Tibial nerve (tissue), 3 donors: ENCODE measurements at regions not wholly inside any gene's neighbourhood (a gene's known extent, or its start where the extent isn't known, plus 50 kb on each side); places are given as distances from the start of the nearest gene placed in this dataset.

Experiments
- CTCF ChIP-seq, 5 experiments: fragments of 200-600 bp in 3 of 5; fragments of 450-650 bp in 2 of 5; sonication (generic) in 3 of 5; IDR thresholded peaks; one replicate each; pipeline ENCODE4 v1.5.1; 2016 to 2019; ENCODE audit warnings: antibody characterized with exemption in 5 of 5, mild to moderate bottlenecking in 3 of 5, moderate library complexity in 2 of 5
- POLR2A ChIP-seq, 2 donors: fragments of 450-650 bp; IDR thresholded peaks; one replicate each; pipeline ENCODE4 v1.6.1; 2017; ENCODE audit warnings: antibody characterized with exemption in 2 of 2, mild to moderate bottlenecking in 2 of 2, moderate library complexity in 2 of 2

DNA sequence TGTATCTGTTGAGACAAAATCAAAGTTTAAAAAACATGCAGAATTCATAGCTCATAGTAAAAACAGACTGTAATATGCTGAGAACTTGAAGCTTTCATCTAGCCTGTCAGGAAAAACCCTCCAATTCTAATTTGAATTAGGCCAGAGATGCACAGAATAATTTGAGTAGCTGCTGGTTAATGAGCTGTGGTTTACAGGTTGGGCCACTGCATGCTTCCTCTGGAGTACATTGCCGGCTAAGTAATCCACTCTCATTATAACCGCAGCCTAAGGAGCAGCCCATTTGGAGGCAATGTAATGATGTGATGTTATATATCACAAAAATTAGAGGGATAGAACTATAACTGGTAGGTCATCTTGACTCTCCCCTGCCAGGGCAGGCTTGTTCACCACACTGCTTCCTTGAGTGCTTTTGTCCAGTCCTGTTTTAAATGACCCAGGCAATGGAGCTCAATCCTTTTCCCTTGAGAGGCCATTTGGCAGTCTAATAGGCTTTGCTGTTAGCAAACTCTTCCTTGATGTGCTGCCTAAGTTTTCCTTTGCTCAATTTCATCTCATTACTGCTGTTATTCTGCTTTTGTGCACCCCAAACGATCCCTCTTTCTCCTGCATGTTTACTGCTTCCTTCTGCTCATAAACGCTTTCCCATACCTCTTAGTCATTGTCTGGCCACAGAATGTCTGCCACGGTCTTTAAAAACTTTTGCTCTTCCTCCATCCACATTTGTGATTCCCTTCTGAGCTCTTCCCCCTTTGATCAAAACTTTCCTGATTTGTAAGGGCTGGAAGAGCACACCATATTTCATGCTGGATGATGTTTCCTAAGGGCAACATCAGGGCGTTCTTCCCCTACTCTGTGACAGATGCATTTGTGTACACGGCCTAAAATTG is 230.9 kb downstream of the C4orf33 start:
- TF ChIP-seq CTCF (IDR thresholded peaks at IDR 0.05) (no peak), POLR2A (IDR thresholded peaks at IDR 0.05) (no peak)
